GM18499 (cell line): ENCODE measurements at regions not wholly inside any gene's neighbourhood (a gene's known extent, or its start where the extent isn't known, plus 50 kb on each side); places are given as distances from the start of the nearest gene placed in this dataset.
A peak's percentile ranks its signal among the peaks of the same experiment; 100 is the strongest.

Experiments used
- ATAC-seq: cut with Tn5 transposase; IDR thresholded peaks from one replicate; pipeline ENCODE4 v1.9.1; 2021; ENCODE audit warnings: moderate number of reproducible peaks; ENCODE audit not compliant: insufficient read depth, unreplicated experiment

- ATAC-seq, result no peak
Measured at GRCh38 chr2:164110515-164110914, 374.7 kb upstream of the FIGN start.

DNA sequence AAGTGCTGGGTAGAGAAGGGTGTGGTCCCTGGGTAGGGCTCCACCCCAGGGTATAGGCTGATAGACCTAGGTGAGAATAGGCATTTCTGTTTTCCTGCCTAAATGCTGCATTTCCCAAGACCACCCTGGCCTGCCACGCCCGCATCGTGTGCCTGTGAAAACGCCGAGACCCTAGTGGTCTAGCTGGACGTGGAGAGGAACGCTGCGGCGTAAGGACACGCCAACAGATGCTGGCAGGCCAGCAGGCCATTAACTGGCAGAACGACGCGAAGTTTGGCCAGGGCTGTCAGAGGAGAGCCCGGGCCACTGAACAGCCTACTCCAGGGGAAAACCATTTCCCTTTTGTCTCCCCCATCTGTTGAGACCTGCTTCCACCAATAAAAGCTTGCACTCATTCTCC lies 373.2 kb upstream of the FIGN start:
- ATAC-seq, result no peak

DNA sequence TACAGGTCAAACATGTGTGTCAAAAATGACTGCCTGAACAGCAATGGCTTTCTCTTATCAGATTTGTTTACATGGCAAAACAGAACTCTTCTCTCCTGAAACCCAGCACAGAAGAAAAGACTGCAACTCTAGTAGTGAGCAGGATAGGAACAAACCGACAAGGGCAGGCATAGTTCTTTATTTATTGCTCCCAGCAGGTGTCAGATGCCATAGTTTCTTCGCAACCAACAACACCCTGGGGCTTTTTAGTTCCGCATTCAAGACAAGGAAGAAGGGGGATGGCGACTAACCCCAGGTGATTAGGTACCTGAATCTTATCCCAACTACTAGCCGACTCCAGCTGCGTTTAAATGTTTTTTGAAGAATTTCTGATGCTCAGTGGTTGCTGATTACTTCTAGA lies 367.5 kb upstream of the FIGN start:
- no peak for ATAC-seq

DNA sequence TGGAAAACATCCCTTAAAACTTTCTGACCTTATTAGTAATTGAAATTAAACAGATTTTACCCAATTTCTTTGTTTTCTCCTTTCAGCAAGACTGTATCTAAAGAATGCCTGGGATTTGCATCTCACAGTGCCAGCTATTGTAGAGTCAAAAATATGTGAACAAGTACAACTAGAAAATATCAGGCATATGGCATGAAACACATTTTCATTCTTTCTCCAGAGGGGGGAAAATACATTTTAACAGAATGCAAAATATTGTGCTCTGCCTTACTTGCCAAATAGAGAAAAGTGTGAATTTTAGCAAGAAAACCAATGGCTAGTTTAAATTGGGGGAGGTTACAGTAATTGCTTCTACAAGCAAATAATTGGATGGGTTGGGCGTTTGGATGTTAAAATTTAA lies 366.6 kb upstream of the FIGN start:
- no peak for ATAC-seq

DNA sequence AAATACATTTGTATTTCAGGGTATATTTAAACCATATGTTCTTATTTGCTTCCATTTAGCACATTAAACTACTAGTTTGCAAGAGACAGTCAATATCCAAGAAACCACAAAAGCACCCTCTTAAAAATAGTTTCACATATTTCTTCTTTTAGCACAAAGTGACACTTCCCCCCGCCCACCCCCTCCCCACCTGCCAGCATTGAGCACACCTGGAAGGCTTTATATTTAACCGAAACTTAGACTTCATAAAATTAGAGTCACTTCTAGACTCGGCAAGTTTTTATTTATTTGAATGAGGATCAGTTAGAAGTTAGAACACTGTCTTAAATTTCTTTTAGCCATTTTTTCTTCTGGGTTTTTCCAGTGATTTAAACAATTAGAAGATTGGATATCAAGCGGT lies 355.9 kb upstream of the FIGN start:
- ATAC-seq, result no peak

DNA sequence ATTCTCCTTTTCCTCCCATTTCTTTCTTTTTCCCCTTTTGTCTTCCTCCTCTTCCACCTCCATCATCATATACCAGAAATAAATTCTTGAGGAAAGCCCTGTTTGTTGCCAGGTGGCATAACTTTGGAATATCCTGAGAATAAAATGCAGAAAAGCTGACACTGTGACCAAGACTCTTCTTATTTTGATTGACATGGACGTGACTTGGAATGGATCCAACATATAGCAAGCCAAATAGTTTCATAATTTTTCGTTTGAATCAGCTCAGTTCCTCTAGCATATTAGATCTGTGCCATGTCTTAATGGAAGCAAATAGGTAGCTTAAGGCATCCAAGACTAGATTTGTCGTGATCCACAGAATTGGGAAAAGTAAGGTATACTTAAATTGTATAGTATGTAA lies 354.7 kb upstream of the FIGN start:
- ATAC-seq, result no peak

GRCh38 chr2:164084066-164084465 lies 348.3 kb upstream of the FIGN start:
- no peak for ATAC-seq

GRCh38 chr2:164080486-164080885 lies 344.7 kb upstream of the FIGN start:
- no peak for ATAC-seq

DNA sequence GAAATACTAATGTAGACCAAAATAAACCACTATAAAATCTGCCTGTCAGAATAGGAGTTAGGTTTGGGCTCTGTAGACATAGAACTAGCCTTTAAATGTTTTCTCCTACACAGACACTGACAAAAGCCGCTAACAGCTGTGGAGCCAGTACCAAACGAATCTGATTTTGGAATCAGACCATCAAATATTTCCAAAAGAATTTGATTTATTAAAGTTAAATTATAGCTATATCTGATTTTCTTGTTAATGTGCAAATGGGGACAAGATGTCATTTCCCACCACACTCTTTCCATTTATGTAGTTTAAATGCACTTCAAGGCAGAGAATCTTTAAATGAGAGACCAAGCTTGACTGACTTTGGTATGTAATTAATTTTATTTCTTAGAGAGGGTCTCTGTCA lies 343.4 kb upstream of the FIGN start:
- ATAC-seq, result no peak

DNA sequence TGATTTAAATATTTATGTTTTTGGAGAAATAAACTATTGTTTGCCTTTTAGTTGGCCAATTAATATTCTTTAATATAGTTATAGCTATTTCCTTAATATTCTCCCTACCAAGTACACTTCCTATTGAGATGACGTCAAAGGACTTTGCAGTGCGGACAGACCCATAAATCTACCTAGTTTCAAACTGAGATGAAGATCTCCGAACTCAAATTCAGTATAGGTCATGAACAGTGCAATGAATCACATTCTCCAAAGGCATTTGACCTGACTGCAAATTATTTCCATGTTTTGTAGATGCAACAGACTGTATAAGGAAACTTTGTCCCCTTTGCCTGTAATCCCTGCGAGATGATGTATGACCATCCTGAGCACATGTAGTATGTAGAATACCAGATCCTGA lies 342.6 kb upstream of the FIGN start:
- no peak for ATAC-seq

- ATAC-seq, result no peak
Measured at GRCh38 chr2:164073101-164074074, 337.6 kb upstream of the FIGN start.

DNA sequence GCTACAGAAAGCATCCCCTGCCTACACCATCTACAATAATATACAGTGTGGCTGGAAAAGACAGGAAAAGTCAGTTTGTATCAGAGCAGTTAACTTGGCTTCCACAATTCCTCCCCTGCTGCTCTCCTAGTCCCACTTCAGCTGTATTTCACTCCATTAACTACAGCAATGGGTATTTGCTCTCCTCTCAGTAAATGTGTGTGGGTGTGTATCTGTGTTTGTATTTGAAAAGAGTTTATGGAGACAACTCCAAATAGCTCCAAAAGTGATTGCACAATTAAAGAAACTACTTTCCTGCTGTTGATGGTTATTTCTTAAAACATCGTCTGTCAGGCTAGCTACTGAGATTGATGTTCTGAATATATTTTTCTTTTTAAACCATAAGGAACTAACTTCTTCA lies 333.7 kb upstream of the FIGN start:
- no peak for ATAC-seq

DNA sequence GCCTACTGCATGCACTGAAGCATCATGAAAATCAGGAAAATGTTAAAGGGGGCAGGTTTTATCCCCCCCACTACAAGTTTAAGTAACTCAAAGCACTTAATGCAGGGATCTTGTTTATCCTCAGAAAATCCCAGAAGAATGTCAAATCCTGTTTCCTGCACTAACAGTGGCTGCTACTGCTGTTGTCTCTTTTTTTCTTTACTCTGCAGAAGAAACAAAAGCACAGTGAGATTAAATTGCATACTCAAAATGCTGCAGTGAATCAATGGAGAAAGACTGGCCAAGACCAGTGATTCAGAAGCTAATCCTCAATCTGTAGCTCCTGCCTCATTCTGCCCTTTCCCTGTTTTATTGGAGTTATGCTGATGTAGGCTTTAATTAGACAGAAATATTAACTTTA lies 332.3 kb upstream of the FIGN start:
- no peak for ATAC-seq

DNA sequence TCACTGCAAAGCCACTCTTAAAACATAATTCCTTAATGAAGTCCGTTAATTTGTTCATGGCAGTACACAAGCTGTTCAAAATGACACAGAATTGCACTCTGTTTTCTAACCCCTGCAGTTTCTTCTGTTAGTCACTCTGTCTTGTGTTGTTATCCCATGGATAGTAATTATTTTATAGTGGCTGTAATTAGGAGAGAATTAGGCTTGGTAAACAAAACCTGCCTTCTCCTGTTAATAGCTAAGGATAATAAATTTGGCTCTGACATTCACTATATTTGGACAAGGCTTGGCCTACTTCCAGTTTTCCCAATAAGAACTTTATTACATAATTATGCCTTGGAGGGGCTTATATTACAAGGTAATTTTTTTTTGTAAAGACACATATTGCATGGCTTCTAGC lies 330.3 kb upstream of the FIGN start:
- no peak for ATAC-seq

DNA sequence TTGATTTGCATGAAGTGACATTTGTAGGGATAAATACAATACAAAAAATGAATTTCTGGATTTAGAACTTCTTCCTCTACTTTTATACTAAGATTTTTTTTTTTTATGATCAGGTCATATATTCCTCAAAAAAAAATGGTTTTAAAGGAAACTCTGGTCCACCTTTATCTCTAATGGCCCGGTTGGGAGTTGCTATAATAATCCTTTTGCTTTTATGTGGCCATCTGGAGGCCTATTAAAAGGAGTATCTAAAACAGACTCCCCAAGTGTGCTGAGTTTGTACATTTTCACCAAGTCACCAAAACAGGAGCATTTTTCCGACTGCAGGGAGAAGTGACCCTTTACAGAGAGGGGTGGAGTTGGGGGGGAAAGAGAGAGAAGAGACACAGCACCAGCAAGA lies 329.2 kb upstream of the FIGN start:
- no peak for ATAC-seq

DNA sequence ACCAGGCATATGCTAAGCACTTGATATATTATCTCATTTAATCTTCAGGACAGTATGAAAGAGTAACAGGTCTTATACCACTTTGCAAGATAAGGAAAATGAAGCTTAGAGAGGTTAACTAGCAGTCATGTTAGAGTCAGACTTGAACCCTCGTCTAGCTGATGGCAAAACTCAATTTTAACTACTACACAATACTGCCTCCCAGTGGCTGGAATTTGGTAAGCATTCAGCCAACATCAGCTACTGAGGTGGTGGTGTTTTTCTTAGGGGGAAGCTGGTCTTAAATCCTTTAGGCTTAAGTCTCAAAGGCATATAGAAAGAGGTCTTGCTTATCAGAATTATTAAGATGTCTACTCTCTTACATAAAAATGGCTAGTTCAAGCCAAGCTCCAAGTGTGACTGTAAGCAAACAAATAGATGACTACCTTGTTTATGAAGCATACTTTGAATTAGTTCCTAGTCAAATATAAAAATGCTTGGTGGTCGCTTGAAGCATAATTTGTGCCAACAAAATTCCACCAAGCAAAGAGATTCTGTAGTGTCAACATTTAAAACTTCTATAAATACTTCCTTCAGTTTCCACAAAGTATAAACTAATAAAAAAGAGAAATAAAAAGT lies 325.4 kb upstream of the FIGN start:
- peak; percentile 75 for ATAC-seq

- ATAC-seq, result no peak
Measured at GRCh38 chr2:164060031-164060430, 324.2 kb upstream of the FIGN start.

DNA sequence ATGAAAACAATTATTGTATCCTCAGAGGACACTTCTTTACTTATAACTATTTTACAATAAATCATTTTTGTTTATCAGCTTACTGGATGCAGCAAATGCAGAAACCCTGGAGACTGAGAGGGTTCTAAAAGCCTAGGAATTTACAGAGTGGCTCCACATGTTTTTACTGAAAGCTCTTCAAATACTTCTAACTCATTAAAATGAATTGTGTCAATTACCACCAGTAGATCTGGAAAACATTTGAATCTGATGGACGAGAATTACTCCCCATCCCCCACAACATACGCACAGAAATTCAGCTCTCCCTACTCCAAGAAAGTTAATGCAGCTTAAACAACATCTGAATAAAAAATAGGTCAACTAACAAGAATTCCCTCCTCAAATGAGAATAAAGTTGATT lies 319.8 kb upstream of the FIGN start:
- no peak for ATAC-seq

GRCh38 chr2:164054651-164055050 lies 318.8 kb upstream of the FIGN start:
- ATAC-seq, result no peak

GRCh38 chr2:164053021-164053420 lies 317.2 kb upstream of the FIGN start:
- no peak for ATAC-seq

DNA sequence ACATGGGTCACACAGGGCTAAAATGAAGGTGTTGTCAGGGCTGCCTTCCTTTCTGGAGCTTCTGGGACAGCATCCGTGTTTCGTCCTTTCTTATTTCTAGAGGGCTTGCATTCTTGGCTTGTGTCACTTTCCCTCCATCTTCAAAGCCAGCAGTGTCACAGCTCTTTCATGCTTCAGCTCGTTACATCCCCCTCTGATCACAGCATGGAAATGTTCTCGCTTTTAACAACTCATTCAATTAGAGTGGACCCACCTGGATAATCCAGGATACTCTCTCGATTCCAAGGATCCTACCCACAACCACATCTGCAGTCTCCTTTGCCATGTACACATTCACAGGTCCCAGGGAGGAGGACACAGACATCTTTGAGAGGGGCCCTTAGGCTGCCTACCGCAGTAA lies 316.2 kb upstream of the FIGN start:
- ATAC-seq, result no peak

DNA sequence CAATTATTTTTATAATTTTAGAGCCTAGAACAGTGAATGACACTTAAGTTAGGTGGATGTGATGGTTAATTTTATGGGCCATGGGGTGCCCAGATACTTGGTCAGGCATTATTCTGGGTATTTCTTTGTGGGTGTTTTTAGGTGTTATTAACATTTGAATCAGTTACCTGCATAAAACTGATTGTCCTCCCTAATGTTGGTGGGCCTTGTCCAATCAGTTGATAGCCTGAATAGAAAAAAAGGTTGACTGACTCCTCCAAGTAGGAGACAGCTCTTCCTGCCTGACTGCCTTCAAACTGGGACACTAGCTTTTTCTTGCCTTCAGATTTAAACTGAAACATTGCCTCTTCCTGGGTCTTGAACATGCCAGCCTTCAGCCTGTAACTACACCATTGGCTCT lies 312.9 kb upstream of the FIGN start:
- no peak for ATAC-seq
